ENCODE measurements at regions not wholly inside any gene's neighbourhood (a gene's known extent, or its start where the extent isn't known, plus 50 kb on each side); places are given as distances from the start of the nearest gene placed in this dataset.
A peak's percentile ranks its signal among the peaks of the same experiment; 100 is the strongest.

GRCh38 chr3:117941015-117941414 lies 1093.6 kb downstream of the IGSF11 start:
- no peak for DNase-seq (ENCODE audit: low read depth)

GRCh38 chr3:117941756-117942155 lies 1092.9 kb downstream of the IGSF11 start:
- no peak for DNase-seq (ENCODE audit: low read depth)

DNA sequence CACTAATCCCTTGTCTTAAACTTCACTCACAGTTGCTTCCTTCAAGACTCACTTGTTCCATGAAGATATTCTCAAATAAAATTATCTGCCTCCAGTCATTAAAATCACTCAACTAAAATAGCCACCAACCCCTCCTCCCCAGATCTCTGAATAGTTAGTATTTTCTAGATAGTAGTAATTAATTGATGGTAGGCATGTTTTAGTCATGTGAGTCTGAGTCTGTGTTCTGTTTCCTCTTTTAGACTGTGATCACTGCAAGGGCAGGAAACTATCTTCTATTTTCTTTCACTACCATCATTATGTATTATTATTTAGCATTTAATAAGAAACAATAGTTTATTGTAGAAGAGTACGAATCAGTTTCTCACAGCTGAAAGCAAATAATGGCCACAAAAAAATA lies 1080.5 kb downstream of the IGSF11 start:
- DNase-seq (ENCODE audit: low read depth): no peak

DNA sequence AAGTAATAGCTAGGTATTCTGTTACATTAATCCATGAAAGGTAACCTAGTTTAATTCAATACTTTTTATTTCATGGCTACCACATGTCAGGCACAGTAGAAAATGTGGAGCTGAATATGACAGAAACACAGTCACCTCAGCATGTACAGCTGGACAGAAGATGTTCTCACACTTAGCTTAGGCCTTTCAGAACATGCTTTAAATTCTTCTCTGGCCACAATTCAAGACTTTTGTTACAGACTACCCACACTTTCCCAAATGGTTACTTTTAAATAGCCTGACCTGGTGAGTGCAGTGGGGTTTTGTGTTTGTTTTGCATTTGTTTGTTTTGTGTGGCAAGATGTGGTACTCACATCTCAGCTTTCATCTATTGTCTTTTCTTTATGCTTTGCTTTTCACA lies 1079.5 kb downstream of the IGSF11 start:
- DNase-seq (ENCODE audit: low read depth): no peak

DNA sequence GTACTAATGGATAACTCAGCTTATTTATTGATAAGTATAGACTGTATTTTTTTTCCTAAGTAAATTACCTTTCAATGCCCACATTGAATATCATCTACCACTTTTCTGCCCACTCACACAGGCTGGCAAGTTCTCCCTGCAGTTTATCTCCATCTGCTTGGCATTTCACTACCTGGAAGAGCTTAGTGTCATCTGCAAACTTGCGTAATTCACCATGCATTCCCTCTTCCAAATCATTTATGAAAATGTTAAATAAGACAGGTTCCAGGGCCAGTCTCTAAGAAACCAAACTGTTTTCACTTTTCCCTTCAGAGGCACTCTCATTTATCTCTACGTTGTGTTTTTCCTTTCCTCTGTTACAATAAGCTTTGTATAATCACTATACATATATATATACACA lies 1076.6 kb downstream of the IGSF11 start:
- no peak for DNase-seq (ENCODE audit: low read depth)

DNA sequence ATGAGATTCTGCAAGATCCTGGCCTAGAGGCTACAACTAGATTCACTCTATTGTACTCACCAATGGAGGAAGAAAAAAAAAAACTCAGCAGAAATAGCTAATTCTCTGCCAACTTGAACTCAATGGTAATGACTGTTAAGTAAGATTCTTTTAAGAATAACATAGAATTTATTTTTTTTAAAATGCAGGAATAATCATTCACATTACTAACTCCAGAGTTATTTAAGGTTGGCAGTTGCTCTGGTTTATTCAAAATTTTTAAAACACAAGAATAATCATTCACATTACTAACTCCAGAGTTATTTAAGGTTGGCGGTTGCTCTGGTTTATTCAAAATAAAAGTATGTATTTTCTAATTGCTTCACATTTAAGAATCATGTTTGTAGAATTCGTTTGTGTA lies 1071.9 kb downstream of the IGSF11 start:
- no peak for DNase-seq (ENCODE audit: low read depth)

DNA sequence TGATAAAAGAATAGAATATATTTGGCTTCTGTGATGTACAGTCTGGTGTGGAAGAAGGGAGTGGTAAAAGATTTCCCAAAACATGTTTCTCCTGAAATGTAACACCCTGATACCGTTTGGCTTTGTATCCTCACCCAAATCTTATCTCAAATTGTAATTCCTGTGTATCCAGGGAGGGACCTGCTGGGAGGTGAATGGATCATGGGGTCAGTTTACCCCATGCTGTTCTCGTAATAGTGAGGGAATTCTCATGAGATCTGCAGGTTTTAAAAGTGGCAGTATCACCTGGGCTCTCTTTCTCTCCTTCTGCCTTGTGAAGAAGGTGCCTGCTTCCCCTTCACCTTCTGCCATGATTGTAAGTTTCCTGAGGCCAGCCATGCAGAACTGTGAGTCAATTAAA lies 1070.8 kb downstream of the IGSF11 start:
- no peak for DNase-seq (ENCODE audit: low read depth)

DNA sequence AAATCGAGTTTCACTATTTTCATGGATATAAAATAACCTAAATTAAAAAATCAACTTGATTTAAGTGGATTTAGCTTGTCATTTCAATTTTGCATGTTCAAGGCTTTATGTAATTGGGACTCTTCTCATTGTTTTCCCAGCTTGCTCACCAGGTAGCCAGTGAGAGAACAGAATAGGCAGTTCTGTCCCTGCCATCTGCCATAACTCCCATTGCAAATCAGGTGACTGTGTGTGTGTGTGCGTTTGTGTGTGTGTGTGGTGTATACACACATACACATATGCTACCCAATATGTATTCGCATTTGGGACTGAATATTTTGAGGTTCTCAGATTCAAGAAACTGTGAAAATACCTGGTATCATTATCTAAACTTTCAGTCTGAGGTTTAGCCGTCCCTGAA lies 1069.8 kb downstream of the IGSF11 start:
- no peak for DNase-seq (ENCODE audit: low read depth)

GRCh38 chr3:117977504-117978228 lies 1057.0 kb downstream of the IGSF11 start:
- DNase-seq (ENCODE audit: low read depth): no peak

GRCh38 chr3:117979466-117979865 lies 1055.2 kb downstream of the IGSF11 start:
- DNase-seq (ENCODE audit: low read depth): no peak

DNA sequence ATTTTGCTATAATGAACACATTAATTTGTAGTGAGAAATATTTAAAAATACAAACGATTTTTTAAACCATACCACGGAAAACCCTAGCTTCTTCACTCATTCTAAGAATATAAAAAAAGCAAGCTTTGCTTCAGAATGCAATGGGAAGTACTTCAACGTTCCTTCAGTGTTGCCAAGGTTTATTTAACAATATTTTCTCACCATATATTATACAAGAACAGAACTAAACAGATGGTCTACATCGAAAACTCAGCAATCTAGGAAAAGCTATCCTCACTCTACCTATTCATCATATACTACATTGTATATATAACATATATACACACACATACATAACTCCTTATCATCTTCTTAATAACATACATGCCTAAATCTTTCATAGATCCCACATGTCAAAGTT lies 1047.4 kb downstream of the IGSF11 start:
- no peak for DNase-seq (ENCODE audit: low read depth)

- no peak for DNase-seq (ENCODE audit: low read depth)
Observed at GRCh38 chr3:117989982-117990381, 1044.7 kb downstream of the IGSF11 start.

GRCh38 chr3:117990627-117991026 lies 1044.0 kb downstream of the IGSF11 start:
- DNase-seq (ENCODE audit: low read depth): no peak

- no peak for DNase-seq (ENCODE audit: low read depth)
Observed at GRCh38 chr3:117995842-117996437, 1038.7 kb downstream of the IGSF11 start.

DNA sequence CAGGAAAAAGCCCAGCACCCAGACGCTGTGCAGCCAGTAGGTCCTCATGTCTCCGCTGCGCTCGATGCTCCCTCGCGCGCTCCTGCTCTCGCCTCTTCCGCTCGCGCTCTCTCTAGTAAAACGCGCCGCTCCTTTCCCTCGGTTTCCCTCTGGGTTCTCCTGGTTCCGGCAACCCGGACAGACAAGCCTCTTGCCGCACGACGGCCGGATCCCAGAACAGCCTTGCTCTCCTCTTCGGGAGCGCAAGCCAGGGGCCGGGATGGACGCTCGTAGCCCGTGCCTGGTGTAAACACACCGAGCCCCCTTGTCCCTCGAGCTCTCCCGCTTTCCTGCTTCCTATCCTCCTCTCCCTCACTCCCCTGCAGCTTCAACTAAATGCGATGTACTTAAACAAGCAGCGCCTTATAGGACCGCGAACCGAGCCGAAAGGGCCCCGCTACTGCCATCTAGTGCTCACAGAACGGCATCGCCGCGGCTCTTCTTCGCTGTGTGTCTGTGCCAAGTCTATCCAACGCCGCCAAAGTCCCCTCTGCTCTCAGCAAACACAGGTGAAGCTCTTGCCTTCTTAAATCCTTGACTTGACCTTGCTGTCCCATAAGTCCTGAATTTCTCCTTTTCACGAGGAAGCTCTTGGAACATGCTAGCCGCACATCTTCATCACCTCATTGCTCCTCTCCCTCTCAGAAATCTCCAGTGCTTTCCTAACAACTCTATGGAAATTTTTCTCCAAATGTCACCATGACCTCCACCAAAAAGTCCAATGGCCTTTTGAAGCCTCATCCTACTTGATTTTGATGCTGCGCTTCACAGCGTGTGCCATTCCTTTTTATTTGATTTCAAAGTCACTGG lies 1037.2 kb downstream of the IGSF11 start:
- DNase-seq (ENCODE audit: low read depth): peak; percentile 44

- no peak for DNase-seq (ENCODE audit: low read depth)
Observed at GRCh38 chr3:117998071-117998470, 1036.6 kb downstream of the IGSF11 start.

DNA sequence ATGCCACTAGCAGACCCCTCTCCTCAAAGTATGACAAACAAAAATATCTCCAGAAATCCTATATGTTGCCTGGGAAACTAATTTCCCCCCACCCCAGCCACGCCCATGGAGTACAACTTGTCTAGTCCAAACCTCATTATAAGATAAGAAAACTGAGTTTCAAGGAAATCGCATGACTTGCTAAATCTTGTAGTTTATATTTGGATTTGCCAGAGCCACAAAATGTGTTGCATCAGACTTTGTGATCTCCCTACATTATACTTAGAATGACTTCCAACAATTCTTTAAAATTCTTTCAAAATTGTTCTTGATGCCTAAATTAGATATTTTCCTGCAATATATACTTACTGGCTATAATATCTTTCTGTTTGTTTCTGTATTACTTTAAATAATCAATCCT lies 1034.4 kb downstream of the IGSF11 start:
- no peak for DNase-seq (ENCODE audit: low read depth)

DNA sequence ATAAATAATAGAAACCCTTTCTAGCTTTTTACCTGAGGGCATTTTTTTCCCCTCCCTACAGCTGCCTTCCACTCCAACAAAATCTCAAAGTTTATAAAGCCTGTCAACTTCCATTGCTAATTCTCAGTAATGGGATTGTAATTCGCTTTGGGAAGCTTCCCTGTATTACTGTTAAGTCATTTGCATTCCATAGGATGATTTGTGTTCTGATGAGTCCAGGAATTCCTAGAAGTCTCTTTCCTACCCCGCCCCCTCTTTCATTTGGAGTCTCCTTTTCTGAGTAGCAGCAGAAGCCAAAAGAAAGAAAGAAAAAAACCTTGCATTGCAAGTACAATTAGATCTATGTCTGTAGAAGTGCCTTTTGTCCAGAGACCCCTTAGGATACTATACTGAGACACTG lies 1033.3 kb downstream of the IGSF11 start:
- no peak for DNase-seq (ENCODE audit: low read depth)

- DNase-seq (ENCODE audit: low read depth): no peak
Observed at GRCh38 chr3:118011910-118012309, 1022.7 kb downstream of the IGSF11 start.

DNA sequence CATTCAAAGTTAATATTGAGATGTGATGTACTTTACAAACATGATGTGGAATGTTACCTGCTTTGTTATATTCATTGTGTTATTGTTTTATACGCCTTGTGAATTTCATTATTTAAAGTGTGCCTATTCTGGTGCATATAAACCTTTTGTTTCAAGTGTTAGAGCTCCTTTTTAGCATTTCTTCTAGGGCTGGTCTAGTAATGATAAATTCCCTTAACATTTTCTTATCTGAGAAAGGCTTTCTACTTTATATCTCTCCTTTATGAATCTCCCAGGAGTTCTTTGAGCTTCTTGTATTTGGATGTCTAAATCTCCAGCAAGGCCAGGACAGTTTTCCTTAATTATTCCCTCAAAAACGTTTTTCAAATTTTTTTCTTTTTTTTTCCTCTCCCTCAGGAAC lies 1005.6 kb downstream of the IGSF11 start:
- DNase-seq (ENCODE audit: low read depth): no peak

DNA sequence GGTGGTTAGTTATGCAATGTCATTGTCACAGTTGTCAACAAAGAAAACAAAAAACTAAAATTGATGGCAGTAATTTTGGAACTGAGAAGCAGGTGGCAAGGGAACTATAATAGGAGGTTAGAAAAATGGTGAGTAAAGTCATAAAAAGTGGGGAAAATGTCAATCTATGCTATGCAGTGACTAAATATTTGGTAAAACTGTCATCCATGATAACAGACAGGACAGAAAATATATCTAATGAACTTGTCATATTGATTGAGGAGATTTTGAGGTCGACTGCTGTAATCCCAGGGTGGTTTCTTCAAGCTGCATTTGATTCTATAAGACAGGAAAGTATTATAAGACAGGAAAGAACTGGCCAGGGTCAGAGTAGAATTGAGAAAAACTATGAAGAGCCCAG lies 998.4 kb downstream of the IGSF11 start:
- no peak for DNase-seq (ENCODE audit: low read depth)

GRCh38 chr3:118055381-118055780 lies 979.3 kb downstream of the IGSF11 start:
- no peak for DNase-seq (ENCODE audit: low read depth)

- no peak for DNase-seq (ENCODE audit: low read depth)
Observed at GRCh38 chr3:118057086-118057485, 977.6 kb downstream of the IGSF11 start.

Measured in forelimb muscle (tissue), 1 donor.